GM12878 (cell line): ENCODE measurements at regions not wholly inside any gene's neighbourhood (a gene's known extent, or its start where the extent isn't known, plus 50 kb on each side); places are given as distances from the start of the nearest gene placed in this dataset.

ENCODE experiments used
- ATAC-seq: fragments of 200-7000 bp; cut with Tn5 transposase; 3 replicates; pipeline ENCODE4 v1.9.1; 2020; ENCODE audit warnings: mild to moderate bottlenecking, moderate library complexity
- BruUV-seq: library from RNA; stranded (reverse); fragments of 400-500 nt; replicated peaks from 2 replicates; lab custom pipeline; 2021; lab: Mats Ljungman, UMichigan
- CTCF ChIA-PET: fragments of 300-600 bp; sonication (Branson Sonifier 250); formaldehyde crosslinking; extraction: SDS; loops from one replicate; lab custom pipeline; 2021; ENCODE audit warnings: inconsistent platforms; lab: Yijun Ruan, JAX
- POLR2A ChIA-PET: fragments of 350-600 bp; formaldehyde crosslinking; extraction: SDS; loops from one replicate; lab custom pipeline; 2021; ENCODE audit warnings: inconsistent platforms; lab: Charles Lee
- RAD21 ChIA-PET: fragments of 300-600 bp; sonication (Branson Sonifier 250); formaldehyde crosslinking; loops from one replicate; lab custom pipeline; 2023; ENCODE audit warnings: antibody characterized with exemption; ENCODE audit not compliant: unreplicated experiment; lab: Charles Lee
- SMC1A ChIA-PET: fragments of 300-600 bp; sonication (Branson Sonifier 250); formaldehyde crosslinking; loops from one replicate; lab custom pipeline; 2023; ENCODE audit not compliant: unreplicated experiment, uncharacterized antibody; lab: Charles Lee
- DNase-seq: peaks from one replicate; pipeline ENCODE4 v3.0.0-alpha.2; 2011; ENCODE audit warnings: low read depth, low spot score
- FAIRE-seq: peaks from 3 replicates; lab custom pipeline; 2011; peaks lifted over from hg19 to GRCh38; lab: Jason Lieb, UNC
- H2AFZ ChIP-seq: 2 replicates; pipeline ENCODE4 v1.6.0; 2011; ENCODE audit warnings: low read depth, low read length, control low read depth; ENCODE audit not compliant: control insufficient read depth
- H3K27ac ChIP-seq: 2 replicates; pipeline ENCODE4 v1.5.1; 2011; ENCODE audit warnings: control low read depth; ENCODE audit not compliant: control insufficient read depth, insufficient read depth
- H3K27me3 ChIP-seq, 2 experiments: replicated peaks in 1 of 2; 2 replicates each; pipeline versions ENCODE4 v1.6.0 to v1.6.1; 2011; ENCODE audit warnings: low read length in 1 of 2; ENCODE audit not compliant: control insufficient read depth in 2 of 2, insufficient read depth in 2 of 2
- H3K36me3 ChIP-seq, 2 experiments: 2 replicates each; pipeline ENCODE4 v1.5.1; 2011; ENCODE audit warnings: low read length in 1 of 2; ENCODE audit not compliant: control insufficient read depth in 2 of 2, insufficient read depth in 2 of 2
- H3K4me1 ChIP-seq: 2 replicates; pipeline ENCODE4 v1.6.1; 2011; ENCODE audit warnings: mild to moderate bottlenecking, low read length, moderate library complexity, mixed read lengths; ENCODE audit not compliant: control insufficient read depth, insufficient read depth
- H3K4me2 ChIP-seq: 2 replicates; pipeline ENCODE4 v1.6.0; 2011; ENCODE audit warnings: control low read depth; ENCODE audit not compliant: control insufficient read depth, insufficient read depth
- H3K4me3 ChIP-seq: fragments of 200-600 bp; sonication (generic); 2 replicates; pipeline ENCODE4 v1.5.1; 2016
- H3K79me2 ChIP-seq: 2 replicates; pipeline ENCODE4 v1.6.0; 2011; ENCODE audit warnings: low read length; ENCODE audit not compliant: control insufficient read depth, insufficient read depth
- H3K9ac ChIP-seq: 2 replicates; pipeline ENCODE4 v1.8.0; 2011; ENCODE audit warnings: low read length, control low read depth, mixed read lengths; ENCODE audit not compliant: control insufficient read depth, insufficient read depth
- H3K9me3 ChIP-seq: replicated peaks from 3 replicates; pipeline ENCODE4 v1.5.1; 2011; ENCODE audit warnings: mild to moderate bottlenecking, low read length; ENCODE audit not compliant: control insufficient read depth, insufficient read depth
- H4K20me1 ChIP-seq: 2 replicates; pipeline ENCODE4 v1.6.0; 2011; ENCODE audit not compliant: control insufficient read depth, insufficient read depth
- BMI1 ChIP-seq: fragments of 450-650 bp; IDR thresholded peaks from 2 replicates; pipeline ENCODE4 v1.6.1; 2016; ENCODE audit warnings: mild to moderate bottlenecking, moderate library complexity, borderline replicate concordance
- CUX1 ChIP-seq: IDR thresholded peaks from 2 replicates; pipeline ENCODE4 v1.6.1; 2012; ENCODE audit warnings: improper control_type of control experiment, low read depth, low read length; ENCODE audit not compliant: insufficient replicate concordance
- IRF4 ChIP-seq: IDR thresholded peaks from 2 replicates; pipeline ENCODE4 v1.6.1; 2011; ENCODE audit warnings: low read depth, low read length
- MEF2B ChIP-seq: fragments of 450-650 bp; IDR thresholded peaks from 2 replicates; pipeline ENCODE4 v1.6.1; 2018; ENCODE audit warnings: mild to moderate bottlenecking, moderate library complexity; ENCODE audit not compliant: partially characterized antibody, poor library complexity, severe bottlenecking
- SKIL ChIP-seq: fragments of 450-650 bp; IDR thresholded peaks from 2 replicates; pipeline ENCODE4 v1.6.1; 2017; ENCODE audit warnings: mild to moderate bottlenecking, low read depth, inconsistent platforms; ENCODE audit not compliant: poor library complexity, severe bottlenecking
- SP1 ChIP-seq: IDR thresholded peaks from one replicate; pipeline ENCODE4 v1.6.1; 2011; ENCODE audit warnings: low read depth, low read length
- WGBS: methylation state at CpG from one replicate; pipeline ENCODE4 v1.1.6; 2016; ENCODE audit warnings: low lambda C conversion rate; ENCODE audit not compliant: insufficient replicate concordance, insufficient coverage; ENCODE audit errors: missing lambda C conversion rate; 5-methylcytosine and 5-hydroxymethylcytosine counted together
- in situ Hi-C: fragments of 300-500 bp; cut with MboI; formaldehyde crosslinking; loops from 9 replicates; pipeline ENCODE4 v1.14.3; 2018; ENCODE audit warnings: mixed read lengths
- intact Hi-C: fragments of 100-400 bp; cut with micrococcal nuclease; formaldehyde crosslinking; loops from one replicate; pipeline ENCODE4 v1.14.2; 2022; ENCODE audit not compliant: unreplicated experiment
- TF ChIP-seq, protein P1 (sequence below): fragments of 450-650 bp; IDR thresholded peaks from 2 replicates; pipeline ENCODE4 v1.6.1; 2018; ENCODE audit warnings: borderline replicate concordance, mild to moderate bottlenecking; ENCODE audit not compliant: partially characterized antibody

GRCh38 chr3:146337991-146338390, 87.1 kb upstream of the PLSCR4 start:
- Histone ChIP-seq H3K9ac (no peak overlapping the region), H3K4me3 (no peak overlapping the region), H3K4me1 (no peaks in the 10 kb centered on the region), H3K9me3 (no peaks in the 10 kb centered on the region), H2AFZ (no peak overlapping the region), H3K27ac (no peak overlapping the region), H3K27me3 (no peaks in the 10 kb centered on the region), H3K79me2 (no peaks in the 10 kb centered on the region), H3K4me2 (no peak overlapping the region), H3K36me3 (no peaks in the 10 kb centered on the region), H4K20me1 (no peaks in the 10 kb centered on the region)
- 13% methylated on average over 7 of the region's 7 CpGs for WGBS
- RAD21 ChIA-PET: no interaction called here
- BruUV-seq: no TSS peak
- TF ChIP-seq IRF4: no peak
- TF ChIP-seq, protein P1, sequence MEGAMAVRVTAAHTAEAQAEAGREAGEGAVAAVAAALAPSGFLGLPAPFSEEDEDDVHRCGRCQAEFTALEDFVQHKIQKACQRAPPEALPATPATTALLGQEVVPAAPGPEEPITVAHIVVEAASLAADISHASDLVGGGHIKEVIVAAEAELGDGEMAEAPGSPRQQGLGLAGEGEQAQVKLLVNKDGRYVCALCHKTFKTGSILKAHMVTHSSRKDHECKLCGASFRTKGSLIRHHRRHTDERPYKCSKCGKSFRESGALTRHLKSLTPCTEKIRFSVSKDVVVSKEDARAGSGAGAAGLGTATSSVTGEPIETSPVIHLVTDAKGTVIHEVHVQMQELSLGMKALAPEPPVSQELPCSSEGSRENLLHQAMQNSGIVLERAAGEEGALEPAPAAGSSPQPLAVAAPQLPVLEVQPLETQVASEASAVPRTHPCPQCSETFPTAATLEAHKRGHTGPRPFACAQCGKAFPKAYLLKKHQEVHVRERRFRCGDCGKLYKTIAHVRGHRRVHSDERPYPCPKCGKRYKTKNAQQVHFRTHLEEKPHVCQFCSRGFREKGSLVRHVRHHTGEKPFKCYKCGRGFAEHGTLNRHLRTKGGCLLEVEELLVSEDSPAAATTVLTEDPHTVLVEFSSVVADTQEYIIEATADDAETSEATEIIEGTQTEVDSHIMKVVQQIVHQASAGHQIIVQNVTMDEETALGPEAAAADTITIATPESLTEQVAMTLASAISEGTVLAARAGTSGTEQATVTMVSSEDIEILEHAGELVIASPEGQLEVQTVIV: no peak
- TF ChIP-seq MEF2B: no peak
- no peak for TF ChIP-seq SKIL
- no peak for TF ChIP-seq BMI1
- no peak for TF ChIP-seq CUX1
- no peak for TF ChIP-seq SP1
- SMC1A ChIA-PET: no interaction called here
- ATAC-seq (no peak), FAIRE-seq (no peak), DNase-seq (no peak)
- POLR2A ChIA-PET: no interaction called here
- in situ Hi-C loops (no loop called here), intact Hi-C loops (no loop called here)
- CTCF ChIA-PET: no interaction called here
